T-helper 2 cell (primary cell): ENCODE measurements at regions not wholly inside any gene's neighbourhood (a gene's known extent, or its start where the extent isn't known, plus 50 kb on each side); places are given as distances from the start of the nearest gene placed in this dataset.
"Not testable (repeated sequence)": the region's sequence is repeated elsewhere in the genome, so short reads cannot be mapped to it uniquely, and the experiment has no call there.

Experiments used
- DNase-seq, 5 experiments: peaks; one replicate each; pipeline versions ENCODE4 v3.0.0 to v3.0.0-alpha.2; 2012 to 2022

- DNase-seq: no peak
Observed at GRCh38 chr6:795046-795685, 102.2 kb upstream of the EXOC2 start.

GRCh38 chr6:793261-793660 is 100.3 kb upstream of the EXOC2 start:
- DNase-seq: no peak

DNA sequence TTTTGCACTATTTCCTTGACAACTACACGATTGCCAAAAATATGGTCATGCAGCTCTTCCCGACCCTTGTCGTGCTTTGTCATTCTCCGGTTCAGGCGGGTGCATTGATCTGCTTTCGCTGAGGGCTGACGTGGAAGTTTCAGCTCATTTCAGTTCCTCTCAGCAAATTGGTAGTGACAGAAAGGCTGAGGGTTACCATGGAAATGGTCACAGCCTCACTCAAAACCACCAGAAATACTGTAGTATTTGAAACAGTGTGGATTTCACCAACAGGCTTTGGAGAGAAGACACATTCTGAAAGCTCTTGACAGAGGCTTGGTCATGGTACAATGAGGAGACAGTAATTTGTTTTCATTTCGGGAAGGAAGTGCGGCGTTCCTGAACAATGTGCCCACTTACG is 99.7 kb upstream of the EXOC2 start:
- no peak for DNase-seq

- peak in 1 of 5 experiments; percentile 53 for DNase-seq
Observed at GRCh38 chr6:788058-788457, 95.1 kb upstream of the EXOC2 start.

- DNase-seq: peak in 1 of 5 experiments; percentile 49
Observed at GRCh38 chr6:786946-787763, 94.2 kb upstream of the EXOC2 start.

DNA sequence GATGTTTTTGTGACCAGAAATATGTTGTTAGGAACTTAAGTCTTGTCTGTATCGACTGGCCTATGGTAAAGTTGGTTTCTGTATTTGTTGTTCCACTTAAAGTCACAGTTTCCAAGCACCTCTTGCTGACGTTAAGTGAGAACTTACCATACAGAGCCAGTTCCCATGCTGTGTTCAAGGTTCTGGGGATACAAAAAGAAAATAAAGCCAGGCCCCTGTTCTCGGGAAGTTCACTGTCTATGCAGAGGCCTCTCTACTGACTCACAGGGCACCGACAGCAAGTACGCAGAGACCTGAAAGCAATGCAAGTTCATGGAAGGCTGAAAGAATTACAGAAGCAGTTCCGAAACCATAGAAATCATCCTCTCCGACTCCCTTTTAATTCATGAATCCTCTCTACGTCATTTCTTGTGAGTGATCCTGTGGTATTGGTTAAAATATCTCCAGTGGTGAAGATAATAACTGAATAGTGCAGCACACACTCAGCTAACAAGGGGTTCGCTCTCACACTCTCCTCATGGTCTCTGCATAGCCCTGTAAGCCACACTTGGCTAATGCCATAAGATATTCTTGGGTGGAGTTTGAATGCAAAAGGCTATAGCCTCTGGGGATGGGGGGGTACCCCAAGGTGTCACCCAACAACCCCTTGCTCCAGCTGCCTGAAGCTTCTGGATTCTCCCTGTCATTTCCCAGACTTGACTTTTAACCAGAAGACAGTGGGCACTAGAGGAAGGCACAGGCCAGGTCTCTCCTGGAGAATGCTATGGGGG is 91.2 kb upstream of the EXOC2 start:
- no peak for DNase-seq

GRCh38 chr6:782141-782540 is 89.2 kb upstream of the EXOC2 start:
- no peak for DNase-seq

DNA sequence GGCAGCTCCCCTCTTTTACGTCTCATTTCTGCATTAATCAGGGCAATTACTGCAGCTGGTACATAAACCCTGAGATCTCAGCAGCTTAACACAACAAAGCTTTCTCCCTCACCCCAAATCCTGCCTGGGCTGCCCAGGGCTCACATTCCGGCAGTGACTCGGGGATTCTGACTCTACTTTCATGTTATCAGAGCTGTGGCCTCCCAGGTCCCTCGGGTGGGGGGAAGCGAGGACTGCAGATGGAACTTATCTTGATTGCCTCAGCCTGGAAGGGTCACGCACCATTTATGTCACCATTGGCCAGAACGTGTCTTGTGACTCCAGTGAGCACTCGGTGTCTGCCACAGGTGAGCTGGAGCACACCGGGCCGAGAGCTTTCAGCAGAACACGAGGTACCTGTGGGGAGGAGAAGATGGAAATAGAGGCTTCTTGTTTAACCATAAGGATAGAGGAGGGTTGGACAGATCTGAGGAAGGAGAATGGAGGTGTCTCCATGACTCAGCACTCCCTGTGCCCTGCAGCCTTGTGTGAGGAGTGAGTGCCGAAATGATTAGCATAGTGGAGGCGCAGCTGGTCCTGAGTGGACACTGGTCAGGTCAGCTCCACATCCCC is 88.5 kb upstream of the EXOC2 start:
- DNase-seq: no peak

DNA sequence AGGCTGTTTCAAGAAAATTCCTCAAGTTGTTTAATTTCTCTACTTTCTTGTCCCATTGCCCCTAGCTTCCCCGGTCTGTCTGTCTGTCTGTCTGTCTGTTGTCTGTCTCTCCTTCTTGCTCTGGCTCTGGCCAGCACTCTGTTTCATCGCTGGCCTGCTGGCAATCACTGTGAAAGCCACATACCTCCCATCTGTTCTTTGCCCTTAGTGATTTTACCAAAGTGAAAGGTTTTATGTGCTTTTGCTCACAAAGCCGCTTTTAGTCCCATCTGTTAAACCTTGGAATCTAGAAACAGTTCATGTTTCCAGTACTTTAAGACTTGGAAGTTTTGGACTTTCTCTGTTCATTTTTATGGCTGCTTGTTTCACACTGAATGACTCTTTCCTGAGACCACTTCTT is 87.8 kb upstream of the EXOC2 start:
- no peak for DNase-seq

GRCh38 chr6:776951-777350 is 84.0 kb upstream of the EXOC2 start:
- DNase-seq: no peak

GRCh38 chr6:776528-776931 is 83.6 kb upstream of the EXOC2 start:
- DNase-seq: no peak

DNA sequence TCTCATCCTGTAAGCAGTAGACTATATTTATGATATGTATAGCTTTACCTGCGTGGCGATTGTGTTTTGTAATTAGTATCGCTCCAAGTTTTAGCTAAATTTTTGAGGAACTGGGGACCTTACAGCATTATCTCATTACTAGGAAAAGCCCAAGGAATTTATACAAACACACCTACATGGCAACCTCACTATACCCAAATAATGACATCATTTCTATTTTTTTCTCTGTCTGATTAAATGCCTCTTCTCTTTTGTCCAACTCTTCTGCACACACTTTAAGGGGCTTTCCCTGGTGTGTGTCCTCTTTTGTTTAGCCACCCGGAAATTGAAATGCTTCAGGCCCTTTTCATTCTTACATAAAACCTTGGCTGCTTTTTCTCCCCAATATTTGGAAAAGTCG is 82.9 kb upstream of the EXOC2 start:
- no peak for DNase-seq

DNA sequence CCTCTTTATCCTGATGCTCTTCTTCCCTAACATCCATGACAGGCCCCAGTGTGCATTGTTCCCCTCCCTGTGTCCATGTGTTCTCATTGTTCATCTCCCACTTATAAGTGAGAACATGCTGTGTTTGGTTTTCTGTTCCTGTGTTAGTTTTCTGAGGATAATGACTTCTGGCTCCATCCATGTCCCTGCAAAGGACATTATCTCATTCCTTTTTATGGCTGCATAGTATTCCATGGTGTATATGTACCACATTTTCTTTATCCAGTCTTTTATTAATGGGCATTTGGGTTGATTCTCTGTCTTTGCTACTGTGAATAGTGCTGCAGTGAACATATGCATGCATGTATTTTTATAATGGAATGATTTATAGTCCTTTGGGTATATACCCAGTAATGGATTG is 78.7 kb upstream of the EXOC2 start:
- DNase-seq: not testable (repeated sequence)

DNA sequence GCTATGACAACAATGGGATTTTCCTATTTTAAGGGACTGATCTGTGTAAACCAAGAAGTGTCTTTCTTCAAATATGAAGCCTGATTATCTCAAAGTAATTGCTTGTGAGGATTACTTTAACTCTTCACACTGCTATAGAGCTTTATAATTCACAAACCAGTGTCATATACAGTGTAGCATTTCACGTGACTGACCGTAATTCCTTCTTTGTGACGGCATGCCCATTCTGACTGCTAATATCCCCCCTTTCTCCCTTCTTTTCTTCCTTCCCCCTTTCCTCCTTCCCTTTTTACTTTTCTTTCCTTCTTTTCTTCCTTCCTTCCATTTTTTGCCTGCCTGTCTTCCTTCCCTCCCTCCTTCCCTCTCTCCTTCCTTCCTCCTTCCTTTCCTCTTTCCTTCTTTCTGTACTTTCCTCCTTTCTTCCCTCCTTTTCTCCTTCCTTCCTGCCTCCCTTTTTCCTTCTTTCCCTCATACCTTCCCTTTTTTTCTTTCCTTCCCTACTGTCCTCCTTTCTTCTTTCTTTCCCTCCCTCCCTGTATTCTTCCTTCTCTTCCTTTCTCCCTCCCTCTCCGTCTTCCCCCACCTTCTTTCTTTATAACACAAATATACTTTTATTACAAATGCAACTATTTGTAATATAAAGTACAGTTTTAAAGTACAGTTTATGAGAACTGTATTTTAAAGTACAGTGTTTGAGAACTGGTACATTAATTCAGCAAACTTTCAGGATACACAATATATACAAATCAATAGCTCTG is 75.0 kb upstream of the EXOC2 start:
- no peak for DNase-seq

GRCh38 chr6:766625-767024 is 73.7 kb upstream of the EXOC2 start:
- peak in 1 of 5 experiments; percentile 57 for DNase-seq

- no peak for DNase-seq
Observed at GRCh38 chr6:761997-762396, 69.1 kb upstream of the EXOC2 start.

DNA sequence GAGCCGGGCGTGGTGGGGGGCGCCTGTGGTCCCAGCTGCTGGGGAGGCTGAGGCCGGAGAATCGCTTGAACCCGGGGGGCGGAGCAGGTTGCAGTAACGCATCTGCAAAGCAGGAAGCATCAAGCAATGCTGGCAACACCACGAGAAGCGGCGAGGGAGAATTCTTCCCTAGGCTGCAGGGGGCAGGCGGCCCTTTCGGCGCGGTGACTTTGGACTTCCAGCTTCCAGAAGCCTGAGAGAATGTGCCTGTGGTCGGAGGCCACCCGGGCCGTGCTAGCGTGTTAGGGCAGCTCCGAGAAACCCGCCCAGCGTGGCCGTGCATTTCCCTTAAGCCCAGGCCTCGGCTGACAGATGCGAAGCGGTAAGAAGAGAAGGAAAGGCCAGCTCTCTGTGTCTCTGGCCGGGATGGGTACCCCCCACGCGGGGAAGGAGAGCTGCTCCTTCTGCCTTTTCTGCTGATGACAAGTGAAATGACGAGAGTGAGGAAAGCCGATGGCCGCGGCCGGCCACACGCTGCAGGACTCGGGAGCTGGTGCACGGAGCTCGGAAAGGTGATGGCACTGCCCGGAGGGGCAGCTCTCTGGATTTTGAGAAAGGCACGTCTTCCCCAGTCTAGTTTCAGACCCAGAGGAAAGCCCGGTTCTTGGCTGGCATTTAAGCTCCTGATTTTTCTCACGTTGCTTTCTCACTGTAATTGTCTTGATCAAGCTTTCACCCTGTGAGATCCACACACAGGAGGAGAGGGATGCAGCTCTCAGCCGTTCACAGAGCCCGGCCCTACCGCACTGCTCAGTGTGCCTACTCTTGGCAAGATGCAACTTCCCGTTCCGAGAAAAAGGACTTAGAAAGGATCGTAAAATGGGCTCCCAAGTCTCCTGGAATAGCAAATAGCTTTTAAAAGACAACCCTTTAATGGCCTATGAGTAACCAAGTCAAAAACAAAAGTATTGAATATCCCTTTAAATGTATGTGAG is 68.3 kb upstream of the EXOC2 start:
- no peak for DNase-seq

GRCh38 chr6:759729-760128 is 66.8 kb upstream of the EXOC2 start:
- no peak for DNase-seq

DNA sequence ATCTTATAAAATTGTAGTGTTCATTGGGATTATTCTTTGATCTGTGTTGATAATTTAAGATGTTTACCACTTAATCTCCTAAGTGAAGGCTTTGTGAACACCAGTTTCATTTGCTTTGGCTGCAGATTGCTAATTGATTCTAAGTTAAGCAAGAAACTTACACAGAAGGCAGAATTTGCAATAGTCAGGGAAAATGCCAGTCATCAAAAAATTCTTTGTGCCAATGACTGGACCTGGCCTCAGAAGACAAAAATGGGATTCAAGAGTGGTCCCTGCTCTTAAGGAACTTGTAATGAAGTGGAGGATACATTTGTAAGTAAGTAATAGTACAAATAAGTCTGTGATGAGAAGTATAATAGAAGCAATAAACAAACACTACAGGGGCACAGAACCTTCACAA is 63.3 kb upstream of the EXOC2 start:
- no peak for DNase-seq

- no peak for DNase-seq
Observed at GRCh38 chr6:754202-754601, 61.3 kb upstream of the EXOC2 start.

DNA sequence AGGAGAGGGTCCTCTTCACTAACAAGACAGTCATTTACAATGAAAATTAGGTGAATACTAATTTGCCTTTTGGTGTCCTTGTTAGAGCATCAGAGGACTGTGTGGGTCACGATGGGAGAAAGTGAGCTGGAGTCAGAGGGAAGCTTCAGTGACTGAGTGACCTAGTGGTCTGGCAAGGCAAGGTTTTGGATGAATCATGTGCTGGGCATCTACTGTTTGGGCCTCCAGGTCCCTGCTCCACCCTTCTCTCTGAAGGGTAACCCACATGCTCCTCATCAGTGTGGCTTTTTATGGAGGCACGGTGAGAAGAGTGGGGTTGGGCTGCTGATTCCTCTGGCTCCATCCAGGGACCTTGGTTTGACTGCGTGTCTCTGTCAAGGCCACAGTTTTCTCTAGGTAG is 60.5 kb upstream of the EXOC2 start:
- DNase-seq: no peak
